CD14-positive monocyte (primary cell): ENCODE measurements at regions not wholly inside any gene's neighbourhood (a gene's known extent, or its start where the extent isn't known, plus 50 kb on each side); places are given as distances from the start of the nearest gene placed in this dataset.
A peak's percentile ranks its signal among the peaks of the same experiment; 100 is the strongest.

ENCODE experiments used
- DNase-seq, 3 donors: peaks; one replicate each; pipeline ENCODE4 v3.0.0-alpha.2; 2011 to 2022
- H2AFZ ChIP-seq: 2 replicates; pipeline ENCODE4 v1.6.0; 2012; ENCODE audit warnings: mild to moderate bottlenecking, low read depth, low read length, inconsistent platforms; ENCODE audit not compliant: insufficient read depth, poor library complexity, severe bottlenecking
- H3K27ac ChIP-seq, 2 donors: 1 replicate in 1 of 2; 2 replicates in 1 of 2; pipeline ENCODE4 v1.5.1; 2012 to 2013; ENCODE audit warnings: low read length in 2 of 2, control low read depth in 1 of 2, inconsistent platforms in 1 of 2, low read depth in 1 of 2, mild to moderate bottlenecking in 1 of 2
- H3K27me3 ChIP-seq, 2 donors: one replicate each; pipeline versions ENCODE4 v1.6.0 to v1.6.1; 2011 to 2013; ENCODE audit warnings: low read length in 2 of 2; ENCODE audit not compliant: control insufficient read depth in 2 of 2, insufficient read depth in 2 of 2
- H3K36me3 ChIP-seq, 2 donors: replicated peaks in 1 of 2; 1 replicate in 1 of 2; 2 replicates in 1 of 2; pipeline versions ENCODE4 v1.5.1 to v1.6.1; 2012 to 2013; ENCODE audit warnings: low read length in 2 of 2, control low read depth in 1 of 2, inconsistent platforms in 1 of 2, mild to moderate bottlenecking in 1 of 2; ENCODE audit not compliant: insufficient read depth in 2 of 2, control insufficient read depth in 1 of 2
- H3K4me1 ChIP-seq, 2 donors: 1 replicate in 1 of 2; 2 replicates in 1 of 2; pipeline versions ENCODE4 v1.5.1 to v1.6.1; 2012 to 2013; ENCODE audit warnings: low read length in 2 of 2, control low read depth in 1 of 2, inconsistent platforms in 1 of 2, mild to moderate bottlenecking in 1 of 2, moderate library complexity in 1 of 2; ENCODE audit not compliant: insufficient read depth in 2 of 2, control insufficient read depth in 1 of 2
- H3K4me2 ChIP-seq: replicated peaks from 2 replicates; pipeline ENCODE3; 2012; ENCODE audit warnings: low read length, moderate library complexity, mild to moderate bottlenecking; ENCODE audit not compliant: poor library complexity, severe bottlenecking; ENCODE audit errors: extremely low read depth
- H3K4me3 ChIP-seq, 3 experiments: fragments of 200-600 bp in 1 of 3; sonication (generic) in 1 of 3; replicated peaks in 1 of 3; 1 replicate in 2 of 3; 2 replicates in 1 of 3; pipeline ENCODE4 v1.5.1; 2011 to 2013; ENCODE audit warnings: low read length in 3 of 3, mild to moderate bottlenecking in 3 of 3, control low read depth in 2 of 3, low read depth in 2 of 3, inconsistent platforms in 1 of 3, moderate library complexity in 1 of 3
- H3K79me2 ChIP-seq: 2 replicates; pipeline ENCODE4 v1.6.0; 2012; ENCODE audit warnings: mild to moderate bottlenecking, control low read depth, inconsistent platforms, low read length, moderate library complexity; ENCODE audit not compliant: insufficient read depth
- H3K9ac ChIP-seq: 2 replicates; pipeline ENCODE4 v1.6.0; 2017; ENCODE audit warnings: low read length, mild to moderate bottlenecking; ENCODE audit not compliant: insufficient read depth, poor library complexity, severe bottlenecking
- H3K9me3 ChIP-seq, 2 donors: replicated peaks in 1 of 2; 1 replicate in 1 of 2; 2 replicates in 1 of 2; pipeline versions ENCODE4 v1.5.1 to v1.6.1; 2012 to 2013; ENCODE audit warnings: low read length in 2 of 2, control low read depth in 1 of 2; ENCODE audit not compliant: control insufficient read depth in 1 of 2, insufficient read depth in 1 of 2
- H4K20me1 ChIP-seq: 2 replicates; pipeline ENCODE4 v1.6.0; 2012; ENCODE audit warnings: mild to moderate bottlenecking, low read length, control low read depth, moderate library complexity; ENCODE audit not compliant: insufficient read depth
- H3K27ac Mint-ChIP-seq, 7 donors: one replicate each; pipeline ENCODE4 v1.8.0; 2020; ENCODE audit warnings: mild to moderate bottlenecking in 7 of 7, mixed read lengths in 7 of 7, moderate library complexity in 6 of 7, inconsistent platforms in 2 of 7
- H3K27me3 Mint-ChIP-seq, 3 donors: one replicate each; pipeline ENCODE4 v1.8.0; 2021 to 2022; ENCODE audit warnings: low read depth in 3 of 3, mild to moderate bottlenecking in 3 of 3, mixed read lengths in 3 of 3, moderate library complexity in 3 of 3, inconsistent platforms in 1 of 3
- H3K36me3 Mint-ChIP-seq, 2 donors: one replicate each; pipeline ENCODE4 v1.8.0; 2020; ENCODE audit warnings: mixed read lengths in 2 of 2, inconsistent platforms in 1 of 2, mild to moderate bottlenecking in 1 of 2
- H3K4me1 Mint-ChIP-seq: one replicate; pipeline ENCODE4 v1.8.0; 2020; ENCODE audit warnings: mild to moderate bottlenecking, mixed read lengths
- H3K4me3 Mint-ChIP-seq, 2 donors: one replicate each; pipeline ENCODE4 v1.8.0; 2020; ENCODE audit warnings: mild to moderate bottlenecking in 2 of 2, mixed read lengths in 2 of 2, moderate library complexity in 1 of 2
- H3K9me3 Mint-ChIP-seq, 7 donors: one replicate each; pipeline ENCODE4 v1.8.0; 2020 to 2022; ENCODE audit warnings: mixed read lengths in 7 of 7, mild to moderate bottlenecking in 6 of 7, moderate library complexity in 6 of 7, inconsistent platforms in 2 of 7
- CTCF ChIP-seq: fragments of 200-600 bp; IDR thresholded peaks from one replicate; pipeline ENCODE4 v1.8.0; 2022; ENCODE audit warnings: antibody characterized with exemption, mild to moderate bottlenecking
- WGBS: methylation state at CpG from one replicate; pipeline ENCODE4 v1.1.5; 2013; ENCODE audit warnings: missing lambda C conversion rate; ENCODE audit not compliant: insufficient coverage; 5-methylcytosine and 5-hydroxymethylcytosine counted together
- intact Hi-C, 2 donors: fragments of 100-400 bp; cut with micrococcal nuclease; formaldehyde crosslinking; loops; one replicate each; pipeline versions ENCODE4 v1.15.0 to v1.15.1; 2023

DNA sequence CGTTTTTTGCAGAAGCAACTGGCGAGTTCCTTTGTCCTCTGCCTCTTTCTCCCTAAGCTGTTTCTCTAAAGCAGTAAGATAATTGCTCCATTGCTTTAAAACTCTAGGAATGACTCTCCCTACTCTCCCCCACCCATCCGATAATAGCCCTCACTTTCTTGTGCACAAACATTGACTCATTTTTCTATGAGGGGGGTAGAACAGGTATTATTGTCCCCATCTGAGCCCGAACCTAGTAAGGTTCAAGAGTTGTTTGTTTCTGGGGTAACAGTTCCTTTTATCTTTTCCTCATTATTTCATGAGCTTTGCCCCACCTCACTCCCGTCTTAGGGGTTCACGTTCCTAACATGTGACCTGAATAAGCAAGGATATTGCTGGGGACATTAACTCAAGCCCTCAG lies 190.6 kb downstream of the EMP1 start:
- H3K9me3 ChIP-seq: no peaks in the 10 kb centered on the region
- H3K36me3 ChIP-seq: no peaks in the 10 kb centered on the region
- H3K27ac Mint-ChIP-seq: peak overlapping the region in 1 of 7 donors; percentile 50
- H3K4me2 ChIP-seq: no peak overlapping the region
- H3K36me3 Mint-ChIP-seq: no peaks in the 10 kb centered on the region
- intact Hi-C loops: no loop called here
- no peak for TF ChIP-seq CTCF
- no peaks in the 10 kb centered on the region for H3K79me2 ChIP-seq
- no peaks in the 10 kb centered on the region for H3K4me1 ChIP-seq
- H3K27ac ChIP-seq: no peak overlapping the region
- no peak overlapping the region for H3K4me3 Mint-ChIP-seq
- 78% methylated on average over 2 of the region's 6 CpGs for WGBS
- H3K9ac ChIP-seq: no peak overlapping the region
- H2AFZ ChIP-seq: no peak overlapping the region
- H3K4me1 Mint-ChIP-seq: no peaks in the 10 kb centered on the region
- H4K20me1 ChIP-seq: no peaks in the 10 kb centered on the region
- H3K9me3 Mint-ChIP-seq: peaks cover 0 to 8% (median 0%) of the 10 kb centered on the region in 7 donors
- H3K4me3 ChIP-seq: no peak overlapping the region
- DNase-seq: no peak
- H3K27me3 Mint-ChIP-seq: peaks cover 3 to 6% (median 3%) of the 10 kb centered on the region in 3 donors
- no peaks in the 10 kb centered on the region for H3K27me3 ChIP-seq

GRCh38 chr12:13386323-13387039 lies 190.0 kb downstream of the EMP1 start:
- Histone ChIP-seq H3K36me3 (no peaks in the 10 kb centered on the region), H3K27me3 (no peaks in the 10 kb centered on the region), H3K79me2 (no peaks in the 10 kb centered on the region), H3K9me3 (no peaks in the 10 kb centered on the region), H4K20me1 (no peaks in the 10 kb centered on the region), H2AFZ (no peak overlapping the region), H3K27ac (no peak overlapping the region), H3K4me1 (no peaks in the 10 kb centered on the region), H3K9ac (no peak overlapping the region), H3K4me2 (no peak overlapping the region), H3K4me3 (no peak overlapping the region)
- no peak for DNase-seq
- intact Hi-C loops: no loop called here
- no CpG with 5 or more reads among the region's 3 CpGs for WGBS
- no peak overlapping the region for H3K4me3 Mint-ChIP-seq
- peaks cover 3 to 6% (median 6%) of the 10 kb centered on the region in 3 donors for H3K27me3 Mint-ChIP-seq
- TF ChIP-seq CTCF: no peak
- peaks cover 0 to 8% (median 0%) of the 10 kb centered on the region in 7 donors for H3K9me3 Mint-ChIP-seq
- H3K27ac Mint-ChIP-seq: no peak overlapping the region
- H3K36me3 Mint-ChIP-seq: no peaks in the 10 kb centered on the region
- H3K4me1 Mint-ChIP-seq: no peaks in the 10 kb centered on the region
